ENCODE measurements at regions not wholly inside any gene's neighbourhood (a gene's known extent, or its start where the extent isn't known, plus 50 kb on each side); places are given as distances from the start of the nearest gene placed in this dataset.

DNA sequence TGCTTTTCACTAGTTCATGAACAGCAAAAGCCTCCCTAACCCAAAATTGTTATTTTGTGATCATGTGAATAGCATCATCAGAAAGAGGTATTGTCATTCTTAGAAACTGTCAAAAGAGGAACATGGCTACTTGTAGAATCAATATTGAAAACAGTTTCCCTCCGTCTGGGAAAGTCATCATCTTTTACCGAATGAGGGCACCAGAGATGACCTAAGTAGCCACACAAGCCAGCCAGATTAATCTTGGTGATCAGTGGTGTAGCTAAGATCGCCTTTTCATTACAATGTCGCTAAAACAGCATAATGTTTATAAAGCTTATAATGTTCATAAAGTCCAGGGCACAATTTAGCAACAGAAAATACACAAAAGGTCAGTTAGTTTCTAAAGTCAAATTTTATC, 136.1 kb downstream of the SIPA1L2 start:
- no peak for TF ChIP-seq CTCF (IDR thresholded peaks at IDR 0.05)
- no peak for TF ChIP-seq GABPB1 (CRISPR knock-in tag; IDR thresholded peaks at IDR 0.05)
- TF ChIP-seq ZNF281 (CRISPR knock-in tag; IDR thresholded peaks at IDR 0.05), result no peak
- no peak for TF ChIP-seq ATF2 (CRISPR knock-in tag; IDR thresholded peaks at IDR 0.05; ENCODE audit: borderline replicate concordance, low read depth)
- TF ChIP-seq, protein P1, sequence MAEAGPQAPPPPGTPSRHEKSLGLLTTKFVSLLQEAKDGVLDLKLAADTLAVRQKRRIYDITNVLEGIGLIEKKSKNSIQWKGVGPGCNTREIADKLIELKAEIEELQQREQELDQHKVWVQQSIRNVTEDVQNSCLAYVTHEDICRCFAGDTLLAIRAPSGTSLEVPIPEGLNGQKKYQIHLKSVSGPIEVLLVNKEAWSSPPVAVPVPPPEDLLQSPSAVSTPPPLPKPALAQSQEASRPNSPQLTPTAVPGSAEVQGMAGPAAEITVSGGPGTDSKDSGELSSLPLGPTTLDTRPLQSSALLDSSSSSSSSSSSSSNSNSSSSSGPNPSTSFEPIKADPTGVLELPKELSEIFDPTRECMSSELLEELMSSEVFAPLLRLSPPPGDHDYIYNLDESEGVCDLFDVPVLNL (CRISPR knock-in tag; IDR thresholded peaks at IDR 0.05; ENCODE audit: borderline replicate concordance, low read depth), result no peak
- TF ChIP-seq, protein P2, sequence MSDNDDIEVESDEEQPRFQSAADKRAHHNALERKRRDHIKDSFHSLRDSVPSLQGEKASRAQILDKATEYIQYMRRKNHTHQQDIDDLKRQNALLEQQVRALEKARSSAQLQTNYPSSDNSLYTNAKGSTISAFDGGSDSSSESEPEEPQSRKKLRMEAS (CRISPR knock-in tag; IDR thresholded peaks at IDR 0.05), result no peak
- no peak for TF ChIP-seq PREB (CRISPR knock-in tag; IDR thresholded peaks at IDR 0.05; ENCODE audit: borderline replicate concordance)
- TF ChIP-seq E2F5 (CRISPR knock-in tag; IDR thresholded peaks at IDR 0.05), result no peak
- TF ChIP-seq USF1 (CRISPR knock-in tag; IDR thresholded peaks at IDR 0.05), result no peak
